ENCODE measurements at regions not wholly inside any gene's neighbourhood (a gene's known extent, or its start where the extent isn't known, plus 50 kb on each side); places are given as distances from the start of the nearest gene placed in this dataset.

DNA sequence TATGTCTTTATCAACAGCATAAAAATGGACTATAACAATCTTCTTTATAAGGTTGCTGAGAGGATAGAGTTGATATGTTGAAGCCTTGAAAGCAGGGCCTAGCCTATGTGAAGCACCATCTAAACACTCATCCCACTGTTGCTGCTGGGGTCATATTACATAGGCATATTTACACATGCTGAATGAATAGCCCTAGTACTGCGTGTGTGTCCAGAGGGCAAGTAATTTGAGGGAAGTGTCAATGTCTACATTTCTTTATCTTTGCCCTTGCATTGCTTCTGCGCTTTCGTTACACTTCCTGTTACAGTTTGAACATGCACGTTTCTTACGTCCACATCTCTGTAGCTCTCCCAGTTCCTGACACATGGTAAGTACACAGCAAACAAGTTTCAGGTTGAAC, 280.3 kb upstream of the ATP5MC3 start:
- TF ChIP-seq, protein P1, sequence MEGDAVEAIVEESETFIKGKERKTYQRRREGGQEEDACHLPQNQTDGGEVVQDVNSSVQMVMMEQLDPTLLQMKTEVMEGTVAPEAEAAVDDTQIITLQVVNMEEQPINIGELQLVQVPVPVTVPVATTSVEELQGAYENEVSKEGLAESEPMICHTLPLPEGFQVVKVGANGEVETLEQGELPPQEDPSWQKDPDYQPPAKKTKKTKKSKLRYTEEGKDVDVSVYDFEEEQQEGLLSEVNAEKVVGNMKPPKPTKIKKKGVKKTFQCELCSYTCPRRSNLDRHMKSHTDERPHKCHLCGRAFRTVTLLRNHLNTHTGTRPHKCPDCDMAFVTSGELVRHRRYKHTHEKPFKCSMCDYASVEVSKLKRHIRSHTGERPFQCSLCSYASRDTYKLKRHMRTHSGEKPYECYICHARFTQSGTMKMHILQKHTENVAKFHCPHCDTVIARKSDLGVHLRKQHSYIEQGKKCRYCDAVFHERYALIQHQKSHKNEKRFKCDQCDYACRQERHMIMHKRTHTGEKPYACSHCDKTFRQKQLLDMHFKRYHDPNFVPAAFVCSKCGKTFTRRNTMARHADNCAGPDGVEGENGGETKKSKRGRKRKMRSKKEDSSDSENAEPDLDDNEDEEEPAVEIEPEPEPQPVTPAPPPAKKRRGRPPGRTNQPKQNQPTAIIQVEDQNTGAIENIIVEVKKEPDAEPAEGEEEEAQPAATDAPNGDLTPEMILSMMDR (IDR thresholded peaks at IDR 0.05), result no peak
- no peak for TF ChIP-seq POLR2A (IDR thresholded peaks at IDR 0.05)
- Histone ChIP-seq H3K27me3 (no peaks in the 10 kb centered on the region), H3K4me3 (no peak overlapping the region), H3K4me1 (no peaks in the 10 kb centered on the region), H3K9me3 (no peaks in the 10 kb centered on the region), H3K36me3 (no peaks in the 10 kb centered on the region), H3K27ac (no peak overlapping the region)
- intact Hi-C loops (cut with DNase I; ENCODE audit: low total_unique reads), result no loop called here
- no peak for DNase-seq

DNA sequence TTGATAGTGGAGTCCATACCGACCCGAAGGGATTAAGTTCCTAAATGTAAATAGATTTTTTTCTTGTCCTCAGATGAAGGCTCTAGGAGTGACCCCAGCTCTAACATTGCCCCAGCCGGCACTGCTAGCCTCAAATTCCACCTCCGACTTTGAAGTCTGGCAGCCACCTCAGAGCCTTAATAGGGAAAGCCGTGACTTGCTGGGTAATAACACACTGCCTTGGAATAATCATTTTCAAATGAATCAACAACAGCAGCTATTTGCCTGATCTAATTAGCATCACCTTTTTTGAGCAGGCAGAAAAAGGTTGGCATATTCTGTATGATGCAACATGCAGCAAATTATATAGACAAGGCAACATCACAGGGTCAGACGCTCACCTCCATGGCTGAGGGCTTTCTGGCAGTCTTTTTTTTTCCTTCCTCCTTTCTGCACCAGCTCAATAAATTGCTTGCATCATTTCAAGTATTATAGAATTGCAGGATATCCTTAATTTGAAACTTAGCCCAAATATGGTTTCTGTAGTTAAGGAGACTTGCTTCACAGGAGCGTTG, 276.5 kb upstream of the ATP5MC3 start:
- H3K27ac ChIP-seq, result no peak overlapping the region
- DNase-seq, result no peak
- no peak overlapping the region for H3K4me3 ChIP-seq
- H3K27me3 ChIP-seq, result no peaks in the 10 kb centered on the region
- H3K36me3 ChIP-seq, result no peaks in the 10 kb centered on the region
- TF ChIP-seq POLR2A (IDR thresholded peaks at IDR 0.05), result no peak
- TF ChIP-seq, protein P1 (IDR thresholded peaks at IDR 0.05), result no peak
- no peaks in the 10 kb centered on the region for H3K9me3 ChIP-seq
- intact Hi-C loops (cut with DNase I; ENCODE audit: low total_unique reads), result no loop called here
- H3K4me1 ChIP-seq, result no peaks in the 10 kb centered on the region

DNA sequence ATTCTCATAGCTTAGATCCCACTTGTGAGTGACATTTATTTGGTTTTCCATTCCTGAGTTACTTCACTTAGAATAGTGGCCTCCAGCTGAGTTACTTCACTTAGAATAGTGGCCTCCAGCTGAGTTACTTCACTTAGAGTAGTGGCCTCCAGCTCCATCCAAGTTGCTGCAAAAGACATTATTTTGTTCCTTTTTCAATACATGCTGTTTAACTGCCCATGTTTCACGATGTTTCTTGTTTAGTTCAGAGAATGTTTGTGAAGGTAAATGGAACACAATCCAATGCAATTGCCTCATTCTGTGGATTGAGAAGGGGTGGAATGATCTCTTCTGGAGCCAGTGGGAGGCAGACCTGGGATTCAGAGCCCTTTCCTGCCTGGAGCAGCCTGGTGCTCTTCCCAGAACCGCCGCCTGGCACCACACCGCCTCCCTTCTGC, 273.5 kb upstream of the ATP5MC3 start:
- Histone ChIP-seq H3K27me3 (no peaks in the 10 kb centered on the region), H3K27ac (no peak overlapping the region), H3K4me3 (no peak overlapping the region), H3K36me3 (no peaks in the 10 kb centered on the region), H3K4me1 (no peaks in the 10 kb centered on the region), H3K9me3 (no peaks in the 10 kb centered on the region)
- no peak for DNase-seq
- no peak for TF ChIP-seq POLR2A (IDR thresholded peaks at IDR 0.05)
- TF ChIP-seq, protein P1 (IDR thresholded peaks at IDR 0.05), result no peak
- intact Hi-C loops (cut with DNase I; ENCODE audit: low total_unique reads), result no loop called here

DNA sequence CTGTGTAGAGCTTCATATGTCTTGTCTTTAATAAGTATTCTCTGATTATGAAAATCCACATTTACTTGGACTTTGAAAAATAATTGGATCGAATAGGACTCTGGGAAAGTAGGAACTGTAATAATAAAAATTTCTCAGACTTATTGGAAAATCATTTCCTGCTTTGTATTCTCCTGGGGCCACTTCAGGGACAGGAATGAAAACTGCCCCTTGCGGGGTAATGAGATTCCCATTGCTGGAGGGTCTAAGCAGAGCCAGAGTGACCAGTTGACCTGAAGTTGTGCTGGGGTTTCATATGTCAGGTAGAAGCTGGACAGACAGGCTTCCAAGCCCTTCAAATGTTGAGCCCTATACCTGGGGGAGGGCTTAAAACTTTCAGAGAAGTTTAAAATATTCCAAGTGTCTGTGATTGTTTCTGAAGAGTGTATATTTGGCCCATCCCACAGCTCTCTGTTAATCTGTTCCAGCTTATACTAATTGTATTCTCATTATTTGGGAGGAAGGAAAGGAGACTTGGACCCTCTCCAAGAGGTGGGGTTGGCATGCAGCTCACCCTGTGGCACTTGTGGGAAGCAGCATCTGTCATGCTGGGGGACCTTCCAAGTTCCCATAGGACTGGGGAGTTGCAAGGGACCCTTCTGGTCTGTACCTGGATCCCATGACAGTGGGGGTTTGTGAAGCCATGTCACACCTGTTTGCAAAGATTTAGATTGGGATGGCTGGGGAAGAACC, 268.7 kb upstream of the ATP5MC3 start:
- no peaks in the 10 kb centered on the region for H3K36me3 ChIP-seq
- no peaks in the 10 kb centered on the region for H3K27me3 ChIP-seq
- no peaks in the 10 kb centered on the region for H3K4me1 ChIP-seq
- no peak for DNase-seq
- intact Hi-C loops (cut with DNase I; ENCODE audit: low total_unique reads), result no loop called here
- H3K27ac ChIP-seq, result no peak overlapping the region
- H3K9me3 ChIP-seq, result no peaks in the 10 kb centered on the region
- H3K4me3 ChIP-seq, result no peak overlapping the region
- no peak for TF ChIP-seq POLR2A (IDR thresholded peaks at IDR 0.05)
- TF ChIP-seq, protein P1 (IDR thresholded peaks at IDR 0.05), result no peak

DNA sequence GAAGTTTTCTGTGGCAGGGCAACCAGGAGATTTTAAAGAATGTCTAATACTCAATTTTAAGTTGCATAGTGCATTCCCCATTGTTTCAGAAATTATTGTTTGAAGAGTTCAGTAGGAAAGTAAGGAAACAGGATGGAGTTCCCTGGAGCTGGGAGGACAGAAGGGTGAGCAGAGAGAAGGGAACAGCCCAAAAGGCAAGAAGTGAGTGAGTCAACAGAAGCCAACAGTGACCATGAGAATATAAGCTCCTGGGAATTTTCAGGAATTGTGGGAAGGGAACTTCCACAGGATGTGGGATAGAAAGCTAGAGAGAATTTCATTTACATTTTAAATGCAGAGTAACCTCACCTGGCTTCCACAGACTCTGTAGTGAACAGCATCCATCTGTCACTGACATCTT, 268.1 kb upstream of the ATP5MC3 start:
- intact Hi-C loops (cut with DNase I; ENCODE audit: low total_unique reads), result no loop called here
- Histone ChIP-seq H3K27me3 (no peaks in the 10 kb centered on the region), H3K4me3 (no peak overlapping the region), H3K36me3 (no peaks in the 10 kb centered on the region), H3K4me1 (no peaks in the 10 kb centered on the region), H3K9me3 (no peaks in the 10 kb centered on the region), H3K27ac (no peak overlapping the region)
- no peak for TF ChIP-seq POLR2A (IDR thresholded peaks at IDR 0.05)
- TF ChIP-seq, protein P1 (IDR thresholded peaks at IDR 0.05), result no peak
- DNase-seq, result no peak

All from uterus (tissue), 3 donors.